GM12878 (cell line): ENCODE measurements at regions not wholly inside any gene's neighbourhood (a gene's known extent, or its start where the extent isn't known, plus 50 kb on each side); places are given as distances from the start of the nearest gene placed in this dataset.

Experiments
- ATAC-seq: fragments of 200-7000 bp; cut with Tn5 transposase; 3 replicates; pipeline ENCODE4 v1.9.1; 2020; ENCODE audit warnings: mild to moderate bottlenecking, moderate library complexity
- BruUV-seq: library from RNA; stranded (reverse); fragments of 400-500 nt; replicated peaks from 2 replicates; lab custom pipeline; 2021; lab: Mats Ljungman, UMichigan
- CTCF ChIA-PET: fragments of 300-600 bp; sonication (Branson Sonifier 250); formaldehyde crosslinking; extraction: SDS; loops from one replicate; lab custom pipeline; 2021; ENCODE audit warnings: inconsistent platforms; lab: Yijun Ruan, JAX
- POLR2A ChIA-PET: fragments of 350-600 bp; formaldehyde crosslinking; extraction: SDS; loops from one replicate; lab custom pipeline; 2021; ENCODE audit warnings: inconsistent platforms; lab: Charles Lee
- RAD21 ChIA-PET: fragments of 300-600 bp; sonication (Branson Sonifier 250); formaldehyde crosslinking; loops from one replicate; lab custom pipeline; 2023; ENCODE audit warnings: antibody characterized with exemption; ENCODE audit not compliant: unreplicated experiment; lab: Charles Lee
- SMC1A ChIA-PET: fragments of 300-600 bp; sonication (Branson Sonifier 250); formaldehyde crosslinking; loops from one replicate; lab custom pipeline; 2023; ENCODE audit not compliant: unreplicated experiment, uncharacterized antibody; lab: Charles Lee
- DNase-seq: peaks from one replicate; pipeline ENCODE4 v3.0.0-alpha.2; 2011; ENCODE audit warnings: low read depth, low spot score
- FAIRE-seq: peaks from 3 replicates; lab custom pipeline; 2011; peaks lifted over from hg19 to GRCh38; lab: Jason Lieb, UNC
- H2AFZ ChIP-seq: 2 replicates; pipeline ENCODE4 v1.6.0; 2011; ENCODE audit warnings: low read depth, low read length, control low read depth; ENCODE audit not compliant: control insufficient read depth
- H3K27ac ChIP-seq: 2 replicates; pipeline ENCODE4 v1.5.1; 2011; ENCODE audit warnings: control low read depth; ENCODE audit not compliant: control insufficient read depth, insufficient read depth
- H3K27me3 ChIP-seq, 2 experiments: replicated peaks in 1 of 2; 2 replicates each; pipeline versions ENCODE4 v1.6.0 to v1.6.1; 2011; ENCODE audit warnings: low read length in 1 of 2; ENCODE audit not compliant: control insufficient read depth in 2 of 2, insufficient read depth in 2 of 2
- H3K36me3 ChIP-seq, 2 experiments: 2 replicates each; pipeline ENCODE4 v1.5.1; 2011; ENCODE audit warnings: low read length in 1 of 2; ENCODE audit not compliant: control insufficient read depth in 2 of 2, insufficient read depth in 2 of 2
- H3K4me1 ChIP-seq: 2 replicates; pipeline ENCODE4 v1.6.1; 2011; ENCODE audit warnings: mild to moderate bottlenecking, low read length, moderate library complexity, mixed read lengths; ENCODE audit not compliant: control insufficient read depth, insufficient read depth
- H3K4me2 ChIP-seq: 2 replicates; pipeline ENCODE4 v1.6.0; 2011; ENCODE audit warnings: control low read depth; ENCODE audit not compliant: control insufficient read depth, insufficient read depth
- H3K4me3 ChIP-seq: fragments of 200-600 bp; sonication (generic); 2 replicates; pipeline ENCODE4 v1.5.1; 2016
- H3K79me2 ChIP-seq: 2 replicates; pipeline ENCODE4 v1.6.0; 2011; ENCODE audit warnings: low read length; ENCODE audit not compliant: control insufficient read depth, insufficient read depth
- H3K9ac ChIP-seq: 2 replicates; pipeline ENCODE4 v1.8.0; 2011; ENCODE audit warnings: low read length, control low read depth, mixed read lengths; ENCODE audit not compliant: control insufficient read depth, insufficient read depth
- H3K9me3 ChIP-seq: replicated peaks from 3 replicates; pipeline ENCODE4 v1.5.1; 2011; ENCODE audit warnings: mild to moderate bottlenecking, low read length; ENCODE audit not compliant: control insufficient read depth, insufficient read depth
- H4K20me1 ChIP-seq: 2 replicates; pipeline ENCODE4 v1.6.0; 2011; ENCODE audit not compliant: control insufficient read depth, insufficient read depth
- ASH2L ChIP-seq: fragments of 300-600, 200-600 bp; sonication (generic); IDR thresholded peaks from 2 replicates; pipeline ENCODE4 v1.6.1; 2017; ENCODE audit warnings: low read depth, mild to moderate bottlenecking, borderline replicate concordance
- BACH1 ChIP-seq: fragments of 450-650 bp; IDR thresholded peaks from 2 replicates; pipeline ENCODE4 v1.6.1; 2017; ENCODE audit warnings: mild to moderate bottlenecking, borderline replicate concordance
- E4F1 ChIP-seq: fragments of 450-650 bp; IDR thresholded peaks from 2 replicates; pipeline ENCODE4 v1.6.1; 2018; ENCODE audit warnings: borderline replicate concordance, mild to moderate bottlenecking; ENCODE audit not compliant: partially characterized antibody
- EED ChIP-seq: sonication (generic); IDR thresholded peaks from 2 replicates; pipeline ENCODE4 v1.6.1; 2016; ENCODE audit warnings: antibody characterized with exemption, low read depth
- EZH2 ChIP-seq: IDR thresholded peaks from 2 replicates; pipeline ENCODE4 v1.6.1; 2012; ENCODE audit warnings: low read depth, mild to moderate bottlenecking, control low read depth, inconsistent platforms, low read length, borderline replicate concordance; ENCODE audit not compliant: control insufficient read depth
- IRF4 ChIP-seq: IDR thresholded peaks from 2 replicates; pipeline ENCODE4 v1.6.1; 2011; ENCODE audit warnings: low read depth, low read length
- KLF5 ChIP-seq: fragments of 450-650 bp; IDR thresholded peaks from 2 replicates; pipeline ENCODE4 v1.6.1; 2014; ENCODE audit warnings: mild to moderate bottlenecking; ENCODE audit not compliant: partially characterized antibody
- NFXL1 ChIP-seq: fragments of 450-650 bp; IDR thresholded peaks from 2 replicates; pipeline ENCODE4 v1.6.1; 2017; ENCODE audit warnings: antibody characterized with exemption, mild to moderate bottlenecking, borderline replicate concordance
- POLR2A ChIP-seq: IDR thresholded peaks from 2 replicates; pipeline ENCODE4 v1.6.1; 2011; ENCODE audit warnings: low read depth, mild to moderate bottlenecking, low read length
- RCOR1 ChIP-seq: conservative IDR thresholded peaks from 2 replicates; pipeline ENCODE4 v1.6.1; 2012; ENCODE audit warnings: low read depth, low read length, improper control_type of control experiment
- SMAD5 ChIP-seq: IDR thresholded peaks from 2 replicates; pipeline ENCODE4 v1.6.1; 2016; ENCODE audit warnings: antibody characterized with exemption, low read depth
- SPI1 ChIP-seq: IDR thresholded peaks from 2 replicates; pipeline ENCODE4 v1.6.1; 2011; ENCODE audit warnings: low read depth, mild to moderate bottlenecking, low read length, moderate library complexity, borderline replicate concordance; ENCODE audit not compliant: insufficient read depth
- TARDBP ChIP-seq: IDR thresholded peaks from 2 replicates; pipeline ENCODE4 v1.6.1; 2016; ENCODE audit warnings: borderline replicate concordance
- TBL1XR1 ChIP-seq: IDR thresholded peaks from 2 replicates; pipeline ENCODE4 v1.6.1; 2012; ENCODE audit warnings: low read depth, low read length, improper control_type of control experiment
- ZBED1 ChIP-seq: IDR thresholded peaks from 2 replicates; pipeline ENCODE4 v1.6.1; 2016; ENCODE audit warnings: borderline replicate concordance
- WGBS: methylation state at CpG from one replicate; pipeline ENCODE4 v1.1.6; 2016; ENCODE audit warnings: low lambda C conversion rate; ENCODE audit not compliant: insufficient replicate concordance, insufficient coverage; ENCODE audit errors: missing lambda C conversion rate; 5-methylcytosine and 5-hydroxymethylcytosine counted together
- in situ Hi-C: fragments of 300-500 bp; cut with MboI; formaldehyde crosslinking; loops from 9 replicates; pipeline ENCODE4 v1.14.3; 2018; ENCODE audit warnings: mixed read lengths
- intact Hi-C: fragments of 100-400 bp; cut with micrococcal nuclease; formaldehyde crosslinking; loops from one replicate; pipeline ENCODE4 v1.14.2; 2022; ENCODE audit not compliant: unreplicated experiment

DNA sequence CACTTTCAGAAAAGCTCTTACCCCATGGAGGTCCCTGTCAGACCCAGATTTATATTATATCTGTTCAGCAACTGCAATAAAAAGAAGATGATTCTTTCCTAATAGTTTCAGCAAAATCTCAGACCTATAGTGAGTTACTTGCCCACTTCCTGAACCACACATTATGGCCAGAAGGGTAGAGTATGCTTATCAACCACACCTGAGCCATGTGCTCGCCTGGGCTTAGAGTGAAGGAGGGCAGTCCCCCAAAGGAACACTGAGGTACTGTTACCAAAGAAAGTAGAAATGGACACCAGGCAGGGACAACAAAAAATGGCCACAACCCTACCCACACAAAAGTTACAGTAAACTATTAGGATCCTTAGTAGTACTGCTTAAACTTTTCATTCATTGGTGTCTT lies 128.7 kb downstream of the ZNF608 start:
- H3K4me3 ChIP-seq, result no peak overlapping the region
- H2AFZ ChIP-seq, result no peak overlapping the region
- H3K27me3 ChIP-seq, result no peaks in the 10 kb centered on the region
- no peaks in the 10 kb centered on the region for H4K20me1 ChIP-seq
- FAIRE-seq (no peak), ATAC-seq (no peak), DNase-seq (no peak)
- BruUV-seq, result no TSS peak
- no peaks in the 10 kb centered on the region for H3K36me3 ChIP-seq
- ChIA-PET RAD21 (no interaction called here), CTCF (no interaction called here), SMC1A (no interaction called here), POLR2A (no interaction called here)
- H3K27ac ChIP-seq, result no peak overlapping the region
- in situ Hi-C loops, result no loop called here
- no peaks in the 10 kb centered on the region for H3K9me3 ChIP-seq
- no peaks in the 10 kb centered on the region for H3K79me2 ChIP-seq
- 0% methylated on average over 1 of the region's 1 CpG for WGBS
- H3K9ac ChIP-seq, result no peak overlapping the region
- intact Hi-C loops, result no loop called here
- TF ChIP-seq IRF4 (no peak), E4F1 (no peak), TARDBP (no peak), SPI1 (no peak), SMAD5 (no peak), ASH2L (no peak), KLF5 (no peak), BACH1 (no peak), POLR2A (no peak), ZBED1 (no peak), TBL1XR1 (no peak), EZH2 (no peak), RCOR1 (no peak), NFXL1 (no peak), EED (no peak)
- H3K4me1 ChIP-seq, result no peaks in the 10 kb centered on the region
- no peak overlapping the region for H3K4me2 ChIP-seq
